ENCODE measurements at regions not wholly inside any gene's neighbourhood (a gene's known extent, or its start where the extent isn't known, plus 50 kb on each side); places are given as distances from the start of the nearest gene placed in this dataset.

DNA sequence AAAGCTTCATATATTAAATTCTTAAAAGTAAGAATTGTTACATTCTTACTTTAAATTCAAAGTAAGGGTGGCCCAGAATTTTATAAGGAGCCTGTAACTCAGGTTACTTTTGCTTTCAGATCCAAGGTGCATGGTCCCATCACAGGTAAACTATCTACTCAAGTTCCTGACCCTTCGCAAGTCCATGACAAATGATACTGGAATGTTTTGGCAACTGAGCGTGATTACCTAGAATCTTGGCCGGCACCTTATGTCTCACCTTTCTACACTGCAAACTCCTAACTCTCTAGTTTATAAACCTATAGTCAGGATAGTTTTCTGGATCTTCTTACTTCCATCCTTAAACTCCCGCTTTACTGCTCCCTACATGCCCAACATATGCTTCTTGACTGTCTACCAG is 67.9 kb upstream of the HMGN3 start:
- Histone ChIP-seq H3K36me3 (ENCODE audit: control insufficient read depth, insufficient read depth, low read length) (no peaks in the 10 kb centered on the region), H3K27ac (ENCODE audit: insufficient read depth, low read length, poor library complexity, severe bottlenecking) (no peak overlapping the region), H3K27me3 (ENCODE audit: control insufficient read depth, insufficient read depth, low read length) (no peaks in the 10 kb centered on the region), H3K4me1 (ENCODE audit: control insufficient read depth, insufficient read depth, low read length, poor library complexity, severe bottlenecking) (no peaks in the 10 kb centered on the region), H3K9me3 (ENCODE audit: control insufficient read depth in 2 of 2, low read length in 2 of 2) (no peaks in the 10 kb centered on the region), H3K4me3 (ENCODE audit: low read depth, low read length) (no peak overlapping the region)
- Mint-ChIP-seq H3K4me1 (no peaks in the 10 kb centered on the region), H3K4me3 (no peak overlapping the region), H3K36me3 (no peaks in the 10 kb centered on the region), H3K27me3 (no peaks in the 10 kb centered on the region), H3K27ac (no peak overlapping the region), H3K9me3 (no peaks in the 10 kb centered on the region)
- no peak for DNase-seq
- ATAC-seq (ENCODE audit: low read depth in 2 of 2): no peak

DNA sequence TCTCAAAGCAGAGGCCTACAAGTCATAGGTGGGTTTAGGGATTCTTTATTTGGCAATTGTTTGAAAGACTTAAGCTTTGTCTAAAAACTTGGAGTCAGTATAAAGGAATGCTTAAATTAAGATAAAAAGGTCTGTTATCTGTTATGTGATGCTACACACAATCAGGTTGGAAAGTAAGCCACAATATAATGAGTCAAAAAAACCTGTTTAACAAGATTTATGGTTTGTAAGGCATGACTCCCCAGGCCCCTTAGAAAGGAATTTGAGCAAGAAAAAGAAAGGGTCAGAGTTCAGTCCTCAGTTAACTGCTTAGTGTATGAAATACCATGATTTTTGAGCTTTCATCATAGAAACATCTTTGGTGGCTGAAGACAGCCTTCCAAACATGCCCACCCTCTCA is 66.8 kb upstream of the HMGN3 start:
- Mint-ChIP-seq H3K9me3 (no peaks in the 10 kb centered on the region), H3K4me1 (no peaks in the 10 kb centered on the region), H3K36me3 (no peaks in the 10 kb centered on the region), H3K27ac (no peak overlapping the region), H3K27me3 (no peaks in the 10 kb centered on the region), H3K4me3 (no peak overlapping the region)
- H3K4me3 ChIP-seq (ENCODE audit: low read depth, low read length): no peak overlapping the region
- DNase-seq: no peak
- no peak for ATAC-seq (ENCODE audit: low read depth in 2 of 2)
- no peak overlapping the region for H3K27ac ChIP-seq (ENCODE audit: insufficient read depth, low read length, poor library complexity, severe bottlenecking)
- H3K4me1 ChIP-seq (ENCODE audit: control insufficient read depth, insufficient read depth, low read length, poor library complexity, severe bottlenecking): no peaks in the 10 kb centered on the region
- no peaks in the 10 kb centered on the region for H3K9me3 ChIP-seq (ENCODE audit: control insufficient read depth in 2 of 2, low read length in 2 of 2)
- no peaks in the 10 kb centered on the region for H3K27me3 ChIP-seq (ENCODE audit: control insufficient read depth, insufficient read depth, low read length)
- H3K36me3 ChIP-seq (ENCODE audit: control insufficient read depth, insufficient read depth, low read length): no peaks in the 10 kb centered on the region

- Histone ChIP-seq H3K27me3 (ENCODE audit: control insufficient read depth, insufficient read depth, low read length) (no peaks in the 10 kb centered on the region), H3K4me1 (ENCODE audit: control insufficient read depth, insufficient read depth, low read length, poor library complexity, severe bottlenecking) (no peaks in the 10 kb centered on the region), H3K27ac (ENCODE audit: insufficient read depth, low read length, poor library complexity, severe bottlenecking) (no peak overlapping the region), H3K4me3 (ENCODE audit: low read depth, low read length) (no peak overlapping the region), H3K9me3 (ENCODE audit: control insufficient read depth in 2 of 2, low read length in 2 of 2) (no peaks in the 10 kb centered on the region), H3K36me3 (ENCODE audit: control insufficient read depth, insufficient read depth, low read length) (no peaks in the 10 kb centered on the region)
- Mint-ChIP-seq H3K27me3 (no peaks in the 10 kb centered on the region), H3K4me3 (no peak overlapping the region), H3K27ac (no peak overlapping the region), H3K36me3 (no peaks in the 10 kb centered on the region), H3K4me1 (no peaks in the 10 kb centered on the region), H3K9me3 (peaks cover 0 to 7% (median 0%) of the 10 kb centered on the region in 7 donors)
- DNase-seq (no peak), ATAC-seq (ENCODE audit: low read depth in 2 of 2) (no peak)
These were observed 61.7 kb upstream of the HMGN3 start for GRCh38 chr6:79296211-79296610.

Data from CD4-positive, CD25-positive, alpha-beta regulatory T cell (primary cell).